Epidermal melanocyte (primary cell): ENCODE measurements at regions not wholly inside any gene's neighbourhood (a gene's known extent, or its start where the extent isn't known, plus 50 kb on each side); places are given as distances from the start of the nearest gene placed in this dataset.
A peak's percentile ranks its signal among the peaks of the same experiment; 100 is the strongest.

Experiments
- DNase-seq: peaks from one replicate; pipeline ENCODE4 v3.0.0; 2011; ENCODE audit warnings: low spot score; ENCODE audit not compliant: insufficient read length

- peak; percentile 51 for DNase-seq
Measured at GRCh38 chr9:106798016-106798799, 64.8 kb upstream of the ZNF462 start.

GRCh38 chr9:106799152-106799551, 63.8 kb upstream of the ZNF462 start:
- DNase-seq = peak; percentile 81

GRCh38 chr9:106800701-106801270, 62.2 kb upstream of the ZNF462 start:
- no peak for DNase-seq

GRCh38 chr9:106801816-106802215, 61.1 kb upstream of the ZNF462 start:
- DNase-seq = no peak
